GM12892 (cell line): ENCODE measurements at regions not wholly inside any gene's neighbourhood (a gene's known extent, or its start where the extent isn't known, plus 50 kb on each side); places are given as distances from the start of the nearest gene placed in this dataset.
"Not testable (repeated sequence)": the region's sequence is repeated elsewhere in the genome, so short reads cannot be mapped to it uniquely, and the experiment has no call there.

Experiments used
- DNase-seq: peaks from one replicate; pipeline ENCODE4 v3.0.0; 2011; ENCODE audit not compliant: insufficient read length
- FAIRE-seq: peaks from 2 replicates; lab custom pipeline; 2011; peaks lifted over from hg19 to GRCh38; lab: Jason Lieb, UNC
- POLR2A ChIP-seq: IDR thresholded peaks from 2 replicates; pipeline ENCODE4 v1.6.1; 2011; ENCODE audit warnings: low read depth, low read length, control low read depth
- POLR2AphosphoS5 ChIP-seq: IDR thresholded peaks from 2 replicates; pipeline ENCODE4 v1.6.1; 2011; ENCODE audit warnings: low read depth, low read length, control low read depth
- TAF1 ChIP-seq: IDR thresholded peaks from 2 replicates; pipeline ENCODE4 v1.6.1; 2011; ENCODE audit warnings: low read depth, mild to moderate bottlenecking, control low read depth, low read length, borderline replicate concordance

GRCh38 chr16:80915079-80915450 lies 91.6 kb downstream of the CMC2 start:
- FAIRE-seq (no peak), DNase-seq (no peak)
- no peak for TF ChIP-seq TAF1
- TF ChIP-seq POLR2AphosphoS5 = no peak
- no peak for TF ChIP-seq POLR2A

GRCh38 chr16:80914379-80915078 lies 92.2 kb downstream of the CMC2 start:
- DNase-seq = no peak
- FAIRE-seq = no peak
- TF ChIP-seq POLR2AphosphoS5 = no peak
- TF ChIP-seq TAF1 = no peak
- no peak for TF ChIP-seq POLR2A

- FAIRE-seq (no peak), DNase-seq (no peak)
- TF ChIP-seq POLR2A (no peak), POLR2AphosphoS5 (no peak), TAF1 (no peak)
These were observed 93.3 kb downstream of the CMC2 start for GRCh38 chr16:80913397-80913796.

GRCh38 chr16:80912651-80913050 lies 94.0 kb downstream of the CMC2 start:
- FAIRE-seq = no peak
- TF ChIP-seq POLR2AphosphoS5 = no peak
- TF ChIP-seq POLR2A = no peak
- TF ChIP-seq TAF1 = no peak
- no peak for DNase-seq

- no peak for DNase-seq
- FAIRE-seq = no peak
- TF ChIP-seq POLR2AphosphoS5 = no peak
These were observed 96.3 kb downstream of the CMC2 start for GRCh38 chr16:80910434-80910833.

- TF ChIP-seq TAF1 = no peak
- no peak for TF ChIP-seq POLR2A
- TF ChIP-seq POLR2AphosphoS5 = no peak
- DNase-seq (no peak), FAIRE-seq (no peak)
These were observed 97.0 kb downstream of the CMC2 start for GRCh38 chr16:80909720-80910119.

- DNase-seq, FAIRE-seq: not testable (repeated sequence)
These were observed 100.5 kb downstream of the CMC2 start for GRCh38 chr16:80906169-80906568.

GRCh38 chr16:80903616-80904015 lies 99.2 kb upstream of the CDYL2 start:
- TF ChIP-seq TAF1 = no peak
- TF ChIP-seq POLR2A = no peak
- no peak for TF ChIP-seq POLR2AphosphoS5
- DNase-seq (no peak), FAIRE-seq (no peak)

- no peak for FAIRE-seq
- no peak for DNase-seq
These were observed 98.1 kb upstream of the CDYL2 start for GRCh38 chr16:80902306-80903110.

GRCh38 chr16:80900593-80900954 lies 96.2 kb upstream of the CDYL2 start:
- TF ChIP-seq TAF1 = no peak
- TF ChIP-seq POLR2AphosphoS5 = no peak
- no peak for TF ChIP-seq POLR2A
- FAIRE-seq = no peak
- DNase-seq = no peak

More at GRCh38 chr16:80902306-80903110, 98.1 kb upstream of the CDYL2 start:
- no peak for TF ChIP-seq TAF1
- no peak for TF ChIP-seq POLR2A
- TF ChIP-seq POLR2AphosphoS5 = no peak

- TF ChIP-seq TAF1 (no peak), POLR2A (no peak), POLR2AphosphoS5 (no peak)
- FAIRE-seq = no peak
- DNase-seq = no peak
These were observed 95.6 kb upstream of the CDYL2 start for GRCh38 chr16:80899809-80900592.
